Pancreas (tissue), 10 donors: ENCODE measurements at regions not wholly inside any gene's neighbourhood (a gene's known extent, or its start where the extent isn't known, plus 50 kb on each side); places are given as distances from the start of the nearest gene placed in this dataset.
A peak's percentile ranks its signal among the peaks of the same experiment; 100 is the strongest.

Experiments used
- ATAC-seq, 4 donors: fragments of 200-7000 bp; cut with Tn5 transposase; one replicate each; pipeline versions ENCODE4 v1.8.0 to v1.9.1; 2020; ENCODE audit warnings: mild to moderate bottlenecking in 4 of 4, moderate library complexity in 4 of 4
- DNase-seq, 6 donors: peaks; one replicate each; pipeline ENCODE4 v3.0.0-alpha.2; 2020
- FAIRE-seq: peaks from 2 replicates; lab custom pipeline; 2012; peaks lifted over from hg19 to GRCh38; lab: Jason Lieb, UNC
- H3K27ac ChIP-seq, 4 donors: fragments of 200-600 bp; sonication (generic); 1 replicate in 3 of 4; 2 replicates in 1 of 4; pipeline versions ENCODE4 v1.5.0 to v1.8.0; 2020
- H3K27me3 ChIP-seq, 4 donors: fragments of 200-600 bp; one replicate each; pipeline ENCODE4 v1.8.0; 2021
- H3K36me3 ChIP-seq, 3 donors: fragments of 200-600 bp; sonication (generic) in 1 of 3; one replicate each; pipeline versions ENCODE4 v1.5.0 to v1.8.0; 2020 to 2021
- H3K4me1 ChIP-seq, 3 donors: fragments of 200-600 bp; one replicate each; pipeline ENCODE4 v1.8.0; 2021
- H3K4me3 ChIP-seq, 4 donors: fragments of 200-600 bp; sonication (generic) in 2 of 4; one replicate each; pipeline versions ENCODE4 v1.5.0 to v1.8.0; 2020 to 2021
- H3K9me3 ChIP-seq, 4 donors: fragments of 200-600 bp; one replicate each; pipeline ENCODE4 v1.8.0; 2021
- CTCF ChIP-seq, 4 donors: fragments of 200-600 bp; sonication (generic) in 3 of 4; IDR thresholded peaks; one replicate each; pipeline versions ENCODE4 v1.5.0 to v1.8.0; 2021; ENCODE audit warnings: antibody characterized with exemption in 4 of 4
- WGBS, 2 donors: extraction: QIAGEN DNeasy Blood & Tissue Kit; methylation state at CpG; one replicate each; pipeline ENCODE4 v1.1.7; 2013; 5-methylcytosine and 5-hydroxymethylcytosine counted together
- intact Hi-C, 3 donors: fragments of 100-400 bp; cut with DNase I; formaldehyde crosslinking; loops; one replicate each; pipeline versions ENCODE4 v1.11.1 to v1.14.2; 2022
- donor health status: healthy with polysubstance abuse.
- donor health status: DM: no; HTN: no; CAD: no; lungs with moderate emphysema.
- donor health status: DM: no; HTN: no; CAD: no.
- donor health status: control.
- donor health status: control.
- donor health status: Bipolar disorder and iron deficiency.
- donor health status: DM: yes; HTN: yes; CAD: no.
- donor health status: DM: no; HTN: no; CAD: no.
- donor health status: DM: no; HTN: no; CAD: no.
- donor health status: DM: yes; HTN: yes; CAD: no.

DNA sequence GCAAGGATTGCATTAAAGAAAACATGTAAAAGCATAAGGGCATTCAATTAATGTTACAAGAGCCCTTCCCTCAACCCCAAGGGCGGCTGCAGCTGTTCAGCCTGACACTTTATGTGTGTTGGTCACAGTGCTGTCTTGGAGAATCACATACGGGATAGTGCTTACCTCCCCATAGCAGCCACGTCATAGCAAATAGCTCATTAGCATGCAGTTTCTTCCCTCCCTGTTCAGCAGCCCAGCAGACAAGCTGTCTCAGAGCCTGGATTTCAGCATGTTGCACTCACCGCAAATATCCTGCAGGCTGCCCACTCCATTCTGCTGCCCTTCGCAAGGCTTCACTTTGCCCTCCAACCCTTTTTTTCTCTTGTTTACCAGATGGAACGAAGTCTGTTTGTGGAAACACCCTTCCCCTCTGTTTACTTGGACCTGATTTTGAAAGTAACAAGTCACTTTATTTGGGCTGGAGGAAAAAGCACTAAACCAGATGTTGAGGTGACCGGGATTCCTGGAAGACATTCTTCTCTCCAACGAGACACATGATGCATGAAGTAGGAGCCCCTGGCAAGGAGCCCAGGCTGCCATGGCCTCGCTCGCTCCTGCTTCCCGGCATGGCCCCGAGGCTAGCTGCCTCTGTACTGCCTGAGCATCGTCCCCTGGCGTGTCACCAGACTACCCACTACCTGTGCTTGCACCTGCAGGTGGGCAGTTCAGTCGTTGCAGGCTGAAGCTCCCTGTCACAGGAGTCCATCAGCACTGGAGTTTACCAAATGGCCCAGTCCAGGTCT lies 151.6 kb upstream of the GMDS start:
- intact Hi-C loops, result no loop called here
- Histone ChIP-seq H3K27ac (no peak overlapping the region), H3K27me3 (no peaks in the 10 kb centered on the region), H3K4me1 (no peaks in the 10 kb centered on the region), H3K36me3 (peaks cover 0 to 8% (median 0%) of the 10 kb centered on the region in 3 donors), H3K9me3 (no peaks in the 10 kb centered on the region), H3K4me3 (no peak overlapping the region)
- WGBS, 2 donors, result 86% methylated on average over 15 of the region's 15 CpGs
- no peak for TF ChIP-seq CTCF (IDR thresholded peaks at IDR 0.05)
- FAIRE-seq (no peak), ATAC-seq (no peak), DNase-seq (peak in 2 of 6 donors; percentile 30 to 48)

- ATAC-seq, result no peak
- Histone ChIP-seq H3K4me1 (no peaks in the 10 kb centered on the region), H3K27ac (no peak overlapping the region), H3K9me3 (no peaks in the 10 kb centered on the region), H3K36me3 (peaks cover 0 to 8% (median 0%) of the 10 kb centered on the region in 3 donors), H3K27me3 (no peaks in the 10 kb centered on the region), H3K4me3 (no peak overlapping the region)
- FAIRE-seq, result no peak
- intact Hi-C loops, result no loop called here
- no peak for TF ChIP-seq CTCF (IDR thresholded peaks at IDR 0.05)
- DNase-seq, result no peak
- WGBS, 2 donors, result 78 to 82% methylated on average over 6 of the region's 6 CpGs
These were observed 150.7 kb upstream of the GMDS start for GRCh38 chr6:2396042-2396657.

DNA sequence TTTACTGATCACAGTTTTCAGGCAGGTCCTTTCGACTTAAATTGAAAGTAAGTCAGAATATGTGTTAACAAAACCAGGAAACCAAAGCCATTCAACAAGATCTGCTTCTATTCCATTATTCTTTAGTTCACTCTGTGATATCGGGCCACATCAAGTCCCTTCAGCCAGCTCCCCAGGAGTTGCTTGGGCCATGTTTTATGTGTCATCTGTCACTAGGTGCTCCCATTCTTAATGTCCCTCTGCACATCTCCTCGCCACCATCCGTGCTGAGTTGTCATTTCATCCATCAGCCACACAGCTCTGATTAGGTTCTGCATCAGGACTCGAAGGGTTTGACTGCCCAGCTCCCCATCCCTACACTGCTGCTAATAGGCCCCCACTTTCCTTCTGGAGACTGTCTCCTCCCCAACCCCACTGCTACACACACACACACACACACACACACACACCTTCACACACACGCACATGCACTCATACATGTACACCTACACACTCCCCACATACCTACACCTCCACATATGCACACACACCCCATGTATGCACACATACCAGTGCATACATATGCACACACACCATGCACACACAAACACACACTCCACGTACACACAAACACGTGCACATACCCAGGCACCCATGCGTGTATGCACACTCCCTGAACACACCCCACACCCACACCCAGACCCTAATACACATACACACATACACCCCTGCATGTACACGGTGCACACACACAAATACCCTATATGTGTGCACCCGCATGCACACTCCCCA lies 143.3 kb upstream of the GMDS start:
- H3K36me3 ChIP-seq, result no peaks in the 10 kb centered on the region
- FAIRE-seq (no peak), ATAC-seq (no peak), DNase-seq (no peak)
- H3K4me3 ChIP-seq, result no peak overlapping the region
- no peak for TF ChIP-seq CTCF (IDR thresholded peaks at IDR 0.05)
- no peaks in the 10 kb centered on the region for H3K4me1 ChIP-seq
- no peaks in the 10 kb centered on the region for H3K27me3 ChIP-seq
- H3K9me3 ChIP-seq, result no peaks in the 10 kb centered on the region
- H3K27ac ChIP-seq, result no peak overlapping the region
- intact Hi-C loops, result no loop called here
- WGBS, 2 donors, result 93 to 97% methylated on average over 11 of the region's 11 CpGs

- DNase-seq (no peak), ATAC-seq (no peak), FAIRE-seq (no peak)
- Histone ChIP-seq H3K27ac (no peak overlapping the region), H3K4me1 (no peaks in the 10 kb centered on the region), H3K4me3 (no peak overlapping the region), H3K36me3 (no peaks in the 10 kb centered on the region), H3K9me3 (no peaks in the 10 kb centered on the region), H3K27me3 (no peaks in the 10 kb centered on the region)
- WGBS, 2 donors, result 95 to 96% methylated on average over 3 of the region's 3 CpGs
- intact Hi-C loops, result no loop called here
- TF ChIP-seq CTCF (IDR thresholded peaks at IDR 0.05), result no peak
These were observed 142.0 kb upstream of the GMDS start for GRCh38 chr6:2387445-2387844.
